Kidney (tissue), 13 donors: ENCODE measurements at regions not wholly inside any gene's neighbourhood (a gene's known extent, or its start where the extent isn't known, plus 50 kb on each side); places are given as distances from the start of the nearest gene placed in this dataset.
A peak's percentile ranks its signal among the peaks of the same experiment; 100 is the strongest.

Experiments
- DNase-seq, 5 donors: peaks; one replicate each; pipeline ENCODE4 v3.0.0-alpha.2; 2013 to 2020
- FAIRE-seq: peaks from 2 replicates; lab custom pipeline; 2012; peaks lifted over from hg19 to GRCh38; lab: Jason Lieb, UNC
- H3K27ac ChIP-seq, 2 donors: one replicate each; pipeline ENCODE4 v1.7.0; 2013; ENCODE audit warnings: low read depth in 2 of 2, low read length in 2 of 2, inconsistent platforms in 1 of 2
- H3K27me3 ChIP-seq: one replicate; pipeline ENCODE4 v1.7.1; 2013; ENCODE audit warnings: low read length, inconsistent platforms; ENCODE audit not compliant: control insufficient read depth, insufficient read depth
- H3K36me3 ChIP-seq, 3 donors: one replicate each; pipeline versions ENCODE4 v1.7.0 to v1.7.1; 2013; ENCODE audit warnings: low read length in 3 of 3, control low read depth in 1 of 3, inconsistent platforms in 1 of 3; ENCODE audit not compliant: insufficient read depth in 3 of 3, control insufficient read depth in 2 of 3
- H3K4me1 ChIP-seq, 3 donors: one replicate each; pipeline versions ENCODE4 v1.7.0 to v1.7.1; 2013; ENCODE audit warnings: low read length in 3 of 3, inconsistent platforms in 1 of 3, low read depth in 1 of 3; ENCODE audit not compliant: control insufficient read depth in 2 of 3, insufficient read depth in 2 of 3
- H3K4me3 ChIP-seq, 3 donors: one replicate each; pipeline versions ENCODE4 v1.7.0 to v1.8.1; 2013; ENCODE audit warnings: low read length in 3 of 3, control low read depth in 1 of 3, inconsistent platforms in 1 of 3
- H3K9ac ChIP-seq, 3 donors: one replicate each; pipeline versions ENCODE4 v1.7.0 to v1.7.1; 2013; ENCODE audit warnings: low read length in 3 of 3, control low read depth in 1 of 3, inconsistent platforms in 1 of 3
- H3K9me3 ChIP-seq, 3 donors: one replicate each; pipeline versions ENCODE4 v1.7.0 to v1.7.1; 2013; ENCODE audit warnings: low read length in 3 of 3, control low read depth in 1 of 3, inconsistent platforms in 1 of 3; ENCODE audit not compliant: control insufficient read depth in 2 of 3, insufficient read depth in 1 of 3
- CTCF ChIP-seq: IDR thresholded peaks from 3 replicates; pipeline ENCODE4 v1.5.1; 2012; ENCODE audit warnings: mild to moderate bottlenecking, moderate library complexity, borderline replicate concordance; ENCODE audit not compliant: insufficient read depth; ENCODE audit errors: extremely low read depth
- intact Hi-C: fragments of 100-400 bp; cut with DNase I; formaldehyde crosslinking; loops from one replicate; pipeline ENCODE4 v1.11.1; 2022
- donor health status: control.
- donor health status: control.
- donor health status: control.
- donor health status: control.
- donor health status: control.
- donor health status: DM: yes; HTN: yes; CAD: no.
- donor health status: Normal renal cell carcinoma (clear cell type).

GRCh38 chr4:3823496-3824341, 57.5 kb downstream of the ADRA2C start:
- no peak for TF ChIP-seq CTCF
- H3K4me1 ChIP-seq: peaks cover 0 to 12% (median 7%) of the 10 kb centered on the region in 3 donors
- FAIRE-seq (no peak), DNase-seq (peak in 1 of 5 donors; percentile 62)
- H3K9me3 ChIP-seq: no peaks in the 10 kb centered on the region
- H3K4me3 ChIP-seq: no peak overlapping the region
- no peak overlapping the region for H3K9ac ChIP-seq
- intact Hi-C loops: no loop called here
- H3K36me3 ChIP-seq: no peaks in the 10 kb centered on the region
- no peak overlapping the region for H3K27ac ChIP-seq
- H3K27me3 ChIP-seq: no peaks in the 10 kb centered on the region

GRCh38 chr4:3824521-3825270, 58.5 kb downstream of the ADRA2C start:
- no peaks in the 10 kb centered on the region for H3K27me3 ChIP-seq
- no peaks in the 10 kb centered on the region for H3K36me3 ChIP-seq
- H3K27ac ChIP-seq: no peak overlapping the region
- H3K4me3 ChIP-seq: no peak overlapping the region
- DNase-seq: peak in 1 of 5 donors; percentile 56
- FAIRE-seq: no peak
- H3K4me1 ChIP-seq: peaks cover 0 to 19% (median 10%) of the 10 kb centered on the region in 3 donors
- no peaks in the 10 kb centered on the region for H3K9me3 ChIP-seq
- TF ChIP-seq CTCF: no peak
- no peak overlapping the region for H3K9ac ChIP-seq
- intact Hi-C loops: no loop called here

- H3K36me3 ChIP-seq: no peaks in the 10 kb centered on the region
- no peak overlapping the region for H3K27ac ChIP-seq
- TF ChIP-seq CTCF: no peak
- no peak overlapping the region for H3K4me3 ChIP-seq
- peak in 1 of 5 donors; percentile 35 for DNase-seq
- no peaks in the 10 kb centered on the region for H3K27me3 ChIP-seq
- intact Hi-C loops: no loop called here
- H3K9ac ChIP-seq: no peak overlapping the region
- no peaks in the 10 kb centered on the region for H3K9me3 ChIP-seq
- H3K4me1 ChIP-seq: peaks cover 0 to 19% (median 10%) of the 10 kb centered on the region in 3 donors
- FAIRE-seq: no peak
Measured at GRCh38 chr4:3825530-3825929, 59.3 kb downstream of the ADRA2C start.
